HG02571 (cell line): ENCODE measurements at regions not wholly inside any gene's neighbourhood (a gene's known extent, or its start where the extent isn't known, plus 50 kb on each side); places are given as distances from the start of the nearest gene placed in this dataset.
"Not testable (repeated sequence)": the region's sequence is repeated elsewhere in the genome, so short reads cannot be mapped to it uniquely, and the experiment has no call there.

Experiments used
- ATAC-seq: cut with Tn5 transposase; IDR thresholded peaks from one replicate; pipeline ENCODE4 v1.9.1; 2021; ENCODE audit warnings: mild to moderate bottlenecking, moderate library complexity; ENCODE audit not compliant: unreplicated experiment

DNA sequence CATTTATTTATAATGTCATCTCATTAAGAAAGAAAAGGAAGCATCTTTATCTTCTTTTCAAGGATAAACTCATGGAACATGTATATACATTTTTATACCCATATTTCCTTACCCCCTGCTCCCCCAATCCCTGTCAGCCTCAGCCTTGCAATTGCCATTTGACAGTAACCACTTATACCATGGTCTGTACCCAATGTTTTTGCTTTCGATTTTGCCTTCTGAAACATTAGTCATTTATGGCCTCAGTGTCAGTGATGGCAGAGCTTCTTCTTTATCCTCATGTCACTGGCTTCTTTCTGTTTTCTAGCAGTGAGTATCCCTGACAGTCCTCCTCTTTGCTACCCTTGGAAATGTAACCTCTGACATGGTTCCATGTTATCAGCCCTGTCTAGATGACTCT lies 228.4 kb downstream of the SPRY1 start:
- peak; percentile 86 for ATAC-seq

DNA sequence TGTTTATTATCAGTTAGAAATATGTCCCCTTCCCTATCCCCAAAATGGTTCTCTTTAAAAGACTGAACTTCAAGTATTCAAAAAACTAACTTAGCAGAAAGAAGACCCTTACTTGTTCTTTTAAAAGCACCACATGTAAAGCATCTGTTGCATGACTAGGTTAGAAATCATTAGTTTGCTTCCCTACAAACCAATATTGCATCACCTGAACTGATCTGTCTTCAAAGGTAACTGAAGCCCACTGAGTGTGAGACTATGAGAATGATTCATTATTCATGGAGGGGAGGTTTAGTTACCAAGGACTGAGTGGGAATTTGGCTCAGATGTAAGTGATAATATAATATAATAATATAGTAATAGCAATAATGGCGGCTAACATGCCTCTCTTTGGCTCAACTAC lies 231.7 kb downstream of the SPRY1 start:
- no peak for ATAC-seq

DNA sequence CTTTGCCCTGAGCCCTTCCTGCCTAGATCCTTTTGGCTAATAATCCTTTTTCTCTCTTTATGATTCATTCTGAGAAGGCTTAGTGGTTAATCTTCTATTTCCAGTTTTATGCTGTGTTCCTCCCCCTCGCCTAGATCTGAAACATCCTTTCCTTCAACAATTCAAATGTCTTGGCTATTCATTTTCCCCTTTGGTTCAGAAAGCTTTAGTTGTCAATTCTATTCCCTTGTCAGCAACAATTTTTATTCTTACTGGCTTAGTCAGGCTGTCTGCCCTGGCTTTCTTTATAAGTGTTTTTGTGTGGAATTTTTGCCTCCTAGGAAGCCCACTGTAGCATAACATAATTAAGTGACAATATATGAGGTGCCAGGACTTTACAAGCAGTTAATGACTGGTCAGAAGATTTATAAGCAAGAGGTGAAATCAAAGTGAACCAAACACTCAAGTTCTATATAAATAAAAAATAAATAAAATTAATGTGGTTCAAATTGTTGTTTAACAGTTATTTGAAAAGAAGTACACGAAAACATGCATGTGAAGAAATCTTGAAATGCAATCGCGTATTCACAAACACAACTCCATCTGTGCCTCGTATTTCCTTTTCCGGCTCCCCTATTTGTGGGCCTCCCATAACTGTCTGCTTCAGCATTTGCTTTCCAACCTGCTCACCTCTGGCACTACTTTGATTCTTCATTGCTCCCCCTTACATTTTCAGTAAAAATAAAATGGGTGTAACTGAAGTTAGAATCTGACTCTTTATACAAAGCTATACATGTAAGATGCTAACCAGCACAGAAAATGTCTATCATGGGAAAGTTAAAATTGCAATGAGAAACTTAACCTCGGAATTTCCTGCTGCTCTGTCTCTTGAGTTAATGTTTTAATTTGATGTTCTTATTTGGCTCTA lies 235.4 kb downstream of the SPRY1 start:
- ATAC-seq = no peak

DNA sequence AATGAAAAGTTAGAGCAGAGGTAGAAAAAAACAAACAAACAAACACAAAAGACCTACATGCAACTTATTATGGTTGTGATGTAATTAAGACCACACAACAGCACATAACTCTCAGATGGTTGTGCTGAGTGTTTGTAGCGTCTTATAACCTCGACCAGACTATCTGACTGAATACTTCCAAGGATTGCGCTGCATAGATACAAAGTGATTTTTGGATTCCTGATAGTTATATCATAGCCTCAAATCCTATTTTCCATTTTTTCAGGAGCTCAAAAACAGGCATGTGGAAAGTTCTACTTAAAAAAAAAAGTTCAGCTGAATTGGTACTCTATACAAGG lies 236.1 kb downstream of the SPRY1 start:
- ATAC-seq = no peak

DNA sequence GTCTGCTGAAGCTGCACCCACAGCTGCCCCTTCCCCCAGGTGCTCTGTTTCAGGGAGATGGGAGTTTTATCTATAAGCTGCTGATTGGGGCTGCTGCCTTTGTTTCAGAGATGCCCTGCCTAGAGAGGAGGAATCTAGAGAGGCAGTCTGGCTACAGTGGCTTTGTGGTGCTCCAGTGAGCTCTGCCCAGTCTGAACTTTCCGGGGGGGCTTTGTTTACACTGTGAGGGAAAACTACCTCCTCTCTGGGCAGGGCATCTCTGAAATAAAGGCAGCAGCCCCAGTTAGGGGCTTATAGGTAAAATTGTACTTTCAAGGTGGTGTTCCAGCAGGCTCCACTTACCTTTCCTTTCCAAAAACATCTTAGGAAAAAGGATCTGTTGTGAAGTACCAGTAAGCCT lies 242.2 kb downstream of the SPRY1 start:
- ATAC-seq = no peak

DNA sequence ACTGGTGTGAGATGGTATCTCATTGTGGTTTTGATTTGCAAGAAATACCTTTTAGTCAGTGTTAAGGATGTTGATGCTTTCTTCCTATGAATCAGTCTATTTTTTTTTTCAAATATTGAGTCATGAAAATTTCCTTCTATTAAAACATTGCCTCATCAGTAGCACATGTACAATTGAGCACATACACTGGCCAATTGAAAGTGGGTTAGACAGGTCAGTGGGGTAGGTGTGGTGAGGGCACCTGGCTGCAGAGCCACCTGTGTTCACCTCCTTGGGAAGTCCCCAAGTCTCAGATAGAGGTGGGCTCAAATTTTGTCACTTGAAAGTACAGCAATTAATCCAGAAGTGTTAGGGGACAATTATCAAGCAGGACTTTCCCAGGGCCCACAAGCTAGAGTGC lies 243.7 kb downstream of the SPRY1 start:
- no peak for ATAC-seq

DNA sequence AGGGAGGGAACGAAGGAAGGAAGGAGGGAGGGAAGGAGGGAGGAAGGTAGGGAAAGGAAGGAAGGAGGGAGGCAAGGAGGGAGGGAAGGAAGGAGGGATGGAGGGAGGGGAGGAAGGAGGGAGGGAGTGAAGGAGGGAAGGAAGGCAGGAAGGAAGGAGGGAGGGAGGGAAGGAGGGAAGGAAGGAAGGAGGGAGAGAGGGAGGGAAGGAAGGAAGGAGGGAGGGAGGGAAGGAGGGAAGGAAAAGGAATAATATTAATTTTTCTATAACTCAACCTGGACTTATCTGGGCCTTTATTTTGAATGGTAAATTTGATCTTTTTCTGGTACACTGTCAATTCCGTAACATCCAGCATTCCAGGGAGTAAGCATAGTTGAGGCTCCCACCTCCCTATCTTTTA lies 244.2 kb downstream of the SPRY1 start:
- no peak for ATAC-seq

DNA sequence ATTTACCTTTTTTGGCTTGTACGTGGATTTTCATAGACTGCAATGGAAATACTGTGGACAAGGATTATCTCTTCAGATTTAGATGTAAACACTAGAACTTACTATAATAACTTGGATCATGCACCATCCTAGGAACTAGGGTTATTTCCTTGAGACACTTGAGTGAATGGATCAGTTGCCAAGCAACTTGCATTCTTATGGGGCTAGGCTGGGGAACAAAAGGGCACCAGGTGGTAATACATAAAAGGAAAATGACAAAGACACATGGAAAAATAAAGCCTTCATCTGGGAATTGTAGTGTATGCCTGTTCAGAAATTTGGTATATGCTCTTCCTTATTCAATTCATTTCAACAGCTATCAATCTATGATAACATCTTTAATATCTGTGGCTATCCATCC lies 247.1 kb downstream of the SPRY1 start:
- no peak for ATAC-seq

DNA sequence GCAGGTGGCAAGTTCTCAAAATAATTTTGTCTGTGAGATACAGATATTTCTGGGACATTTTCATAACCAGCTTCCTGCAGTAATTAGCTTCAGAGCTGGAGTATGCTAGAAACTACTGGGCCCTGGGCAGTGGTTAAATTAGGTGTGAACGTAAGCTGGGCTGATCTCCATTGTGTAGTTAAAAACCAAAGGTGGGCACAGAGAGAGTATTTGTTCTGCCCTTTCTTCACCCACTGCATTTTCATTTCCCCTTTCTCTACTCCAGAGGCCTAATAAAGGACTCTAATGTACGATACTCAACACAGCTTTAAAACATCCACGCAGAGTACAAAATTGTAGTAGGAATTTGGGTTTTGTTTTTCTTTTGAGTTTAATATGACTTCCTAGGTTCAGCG lies 252.7 kb downstream of the SPRY1 start:
- ATAC-seq = peak; percentile 87

DNA sequence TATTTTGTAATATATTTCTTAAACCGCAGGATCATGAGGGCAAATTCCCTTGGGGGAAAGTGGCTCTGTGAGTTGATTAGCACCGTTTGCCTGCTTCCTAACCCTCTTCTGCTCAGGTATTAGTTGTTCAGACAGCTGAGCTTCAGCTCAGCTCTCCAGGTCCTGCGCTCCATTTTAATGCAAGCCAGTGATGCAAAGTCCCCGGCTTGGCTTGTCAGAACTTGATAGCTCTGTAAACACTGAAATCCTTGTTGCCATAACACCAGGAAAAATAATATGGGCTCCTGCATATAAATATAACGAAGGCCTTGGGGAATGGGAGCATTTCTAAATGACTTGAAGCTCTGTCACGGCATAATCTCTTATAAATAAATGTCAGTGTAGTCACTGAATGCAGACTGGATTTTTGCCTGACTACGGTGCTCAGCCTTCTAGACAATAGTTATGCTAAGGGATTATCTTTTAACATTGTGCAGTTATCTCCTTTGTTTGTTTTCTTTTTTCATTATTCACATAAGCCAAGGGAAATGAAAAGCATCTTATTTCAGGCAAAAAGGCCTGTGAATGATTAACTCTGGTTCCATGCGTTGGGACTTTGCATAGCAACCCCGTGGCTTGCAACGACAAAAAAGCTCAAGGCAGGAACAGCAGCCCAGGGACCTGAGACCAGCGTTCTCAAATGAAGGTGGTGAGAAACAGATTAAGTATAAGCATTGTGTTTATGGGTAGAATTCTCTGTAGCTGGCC lies 253.2 kb downstream of the SPRY1 start:
- ATAC-seq = peak; percentile 25

DNA sequence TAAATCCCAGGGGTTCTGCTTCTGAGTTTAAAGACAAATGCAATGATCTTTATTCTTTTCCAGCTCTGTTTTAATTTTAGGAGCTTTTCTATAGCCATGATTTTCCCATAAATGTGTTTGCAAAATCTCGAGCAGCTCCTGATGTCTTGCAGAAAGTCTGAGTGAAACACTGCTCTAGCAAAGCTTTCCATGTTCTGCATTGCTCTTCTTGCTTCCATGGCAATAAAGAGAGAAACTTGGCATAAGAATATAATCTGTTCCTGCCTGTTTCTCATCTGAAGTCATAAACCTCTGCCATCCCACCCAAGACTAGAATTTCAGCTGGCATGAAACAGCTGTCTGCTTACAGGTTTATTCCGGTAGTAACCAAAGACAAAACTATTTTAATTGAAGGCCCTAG lies 254.5 kb downstream of the SPRY1 start:
- no peak for ATAC-seq

DNA sequence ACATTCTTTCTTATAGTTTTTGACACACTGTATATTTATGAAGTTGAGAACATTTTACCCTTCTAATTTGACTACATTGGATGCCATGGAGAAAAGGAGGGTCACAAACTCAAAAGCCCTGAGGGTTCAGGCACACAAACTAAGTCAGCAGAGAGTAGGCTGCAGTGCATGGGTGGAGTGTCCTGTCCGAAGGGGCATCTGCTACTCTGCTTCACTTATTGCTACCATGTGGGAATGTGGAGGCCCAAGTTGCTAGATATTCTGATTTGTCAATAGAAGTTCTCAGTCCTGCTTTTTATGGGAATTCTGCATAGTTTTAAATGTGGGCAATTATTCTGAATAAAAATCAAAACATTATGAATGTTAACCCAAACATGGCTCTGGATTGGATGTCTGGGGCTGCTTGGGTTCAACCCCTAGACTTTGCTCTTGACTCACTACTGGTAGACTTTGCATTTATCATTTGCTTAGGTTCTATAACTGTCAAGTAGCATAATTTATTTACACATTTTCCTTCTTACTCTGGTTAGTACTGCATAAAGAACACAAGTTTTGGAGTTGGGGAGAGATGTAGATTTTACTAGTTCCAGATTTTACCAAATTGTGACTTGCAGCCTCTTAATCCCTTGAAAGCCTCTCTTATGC lies 255.1 kb downstream of the SPRY1 start:
- ATAC-seq = no peak

DNA sequence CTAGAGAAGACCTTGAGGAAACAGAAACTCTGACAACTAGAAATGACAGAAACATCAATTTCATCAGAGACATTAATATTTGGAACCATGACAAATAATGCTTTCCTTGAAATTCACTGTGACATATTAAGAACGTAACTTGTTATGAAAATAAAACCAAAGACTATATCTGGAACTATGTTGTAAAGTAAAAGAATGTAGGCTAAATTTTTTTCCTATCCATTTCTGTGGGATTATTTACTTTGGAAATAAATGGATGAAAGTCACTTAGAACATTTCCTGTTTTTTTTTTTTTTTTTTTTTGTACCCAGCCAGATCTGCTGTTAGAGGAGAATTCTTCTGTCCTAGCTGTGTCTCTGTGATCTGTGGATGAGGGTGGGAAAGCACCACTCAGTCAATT lies 255.9 kb downstream of the SPRY1 start:
- no peak for ATAC-seq

DNA sequence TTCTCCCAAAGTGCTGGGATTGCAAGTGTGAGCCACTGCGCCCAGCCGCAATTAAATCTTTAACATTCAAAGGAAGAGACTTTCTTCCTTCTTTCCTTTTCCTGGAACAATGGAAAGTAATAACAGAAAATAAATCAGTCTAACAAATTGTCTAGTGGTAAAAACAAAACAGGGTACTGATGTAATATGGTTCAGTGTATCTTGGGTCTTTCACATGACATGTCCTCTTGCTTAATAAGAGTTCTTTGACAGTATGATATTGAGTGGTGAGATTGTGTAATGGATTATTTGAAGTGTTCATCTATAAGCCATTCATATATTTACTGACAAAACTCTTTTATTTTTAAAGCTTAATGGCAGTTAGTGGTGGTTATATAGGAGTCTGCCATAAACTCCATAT lies 256.6 kb downstream of the SPRY1 start:
- ATAC-seq = no peak

DNA sequence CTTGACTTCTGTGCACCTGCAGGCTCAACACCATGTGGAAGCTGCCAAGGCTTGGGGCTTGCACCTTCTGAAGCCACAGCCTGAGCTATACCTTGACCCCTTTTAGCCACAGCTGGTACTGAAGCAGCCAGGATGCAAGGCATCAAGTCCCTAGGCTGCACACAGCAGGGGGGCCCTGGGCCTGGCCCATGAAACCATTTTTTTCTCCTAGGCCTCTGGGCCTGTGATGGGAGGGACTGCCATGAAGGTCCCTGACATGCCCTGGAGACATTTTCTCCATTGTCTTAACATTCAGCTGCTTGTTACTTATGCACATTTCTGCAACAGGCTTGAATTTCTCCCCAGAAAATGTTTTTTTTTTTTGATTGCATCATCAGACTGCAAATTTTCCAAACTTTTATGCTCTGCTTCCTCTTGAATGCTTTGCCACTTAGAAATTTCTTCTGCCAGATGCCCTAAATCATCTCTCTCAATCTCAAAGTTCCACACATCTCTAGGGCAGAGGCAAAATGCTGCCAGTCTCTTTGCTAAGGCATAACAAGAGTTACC lies 260.2 kb downstream of the SPRY1 start:
- ATAC-seq = not testable (repeated sequence)

DNA sequence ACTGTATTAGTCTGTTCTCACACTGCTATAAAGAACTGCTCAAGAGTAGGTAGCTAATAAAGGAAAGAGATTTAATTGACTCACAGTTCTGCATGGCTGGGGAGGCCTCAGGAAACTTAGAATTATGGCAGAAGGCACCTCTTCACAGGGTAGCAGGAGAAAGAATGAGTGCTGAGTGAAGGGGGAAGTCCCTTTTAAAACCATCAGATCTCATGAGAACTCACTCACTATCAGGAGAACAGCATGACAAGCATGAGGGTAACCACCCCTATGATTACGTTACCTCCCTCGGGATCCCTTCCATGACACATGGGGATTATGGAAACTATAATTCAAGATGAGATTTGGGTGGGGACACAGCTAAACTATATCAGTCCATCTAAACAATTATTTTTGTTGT lies 261.0 kb downstream of the SPRY1 start:
- ATAC-seq = not testable (repeated sequence)

DNA sequence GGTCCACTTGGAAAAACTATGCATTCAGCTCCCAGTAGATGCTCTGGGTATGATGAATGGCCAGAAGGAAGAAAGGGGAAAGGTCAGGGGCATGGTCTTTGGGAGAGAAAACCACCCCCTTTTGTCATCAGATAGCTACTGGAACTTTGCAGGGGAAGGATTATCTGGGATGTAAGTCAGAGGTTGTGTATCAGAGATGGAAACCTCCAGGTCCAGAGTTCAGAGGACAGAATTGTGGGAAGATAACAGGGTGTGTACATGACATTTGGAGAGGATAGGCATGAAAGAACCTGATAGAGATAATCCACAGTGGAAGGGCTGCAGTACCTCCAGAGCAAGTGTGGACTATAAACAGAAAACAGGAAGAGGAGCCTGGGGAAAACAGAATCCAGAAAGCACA lies 262.7 kb downstream of the SPRY1 start:
- no peak for ATAC-seq

DNA sequence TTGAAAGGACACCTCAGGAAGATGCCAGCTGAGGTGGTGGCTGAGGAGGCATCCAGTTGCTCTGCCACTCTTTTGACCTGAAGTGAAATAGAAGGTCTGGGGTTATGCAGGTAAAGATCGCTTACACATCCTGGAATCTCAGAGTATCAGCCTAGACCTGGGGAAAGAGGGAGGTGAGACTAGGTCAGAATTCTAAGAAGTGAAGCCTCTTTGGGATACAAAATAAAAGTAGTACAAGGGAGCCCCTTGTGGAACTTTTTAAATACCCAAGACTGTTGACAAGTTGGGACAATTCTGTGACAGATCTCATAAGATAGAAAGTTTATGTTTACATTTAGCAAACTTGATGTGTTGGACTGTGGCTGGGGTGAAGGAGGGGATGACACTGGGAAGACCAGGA lies 263.1 kb downstream of the SPRY1 start:
- ATAC-seq = peak; percentile 57

DNA sequence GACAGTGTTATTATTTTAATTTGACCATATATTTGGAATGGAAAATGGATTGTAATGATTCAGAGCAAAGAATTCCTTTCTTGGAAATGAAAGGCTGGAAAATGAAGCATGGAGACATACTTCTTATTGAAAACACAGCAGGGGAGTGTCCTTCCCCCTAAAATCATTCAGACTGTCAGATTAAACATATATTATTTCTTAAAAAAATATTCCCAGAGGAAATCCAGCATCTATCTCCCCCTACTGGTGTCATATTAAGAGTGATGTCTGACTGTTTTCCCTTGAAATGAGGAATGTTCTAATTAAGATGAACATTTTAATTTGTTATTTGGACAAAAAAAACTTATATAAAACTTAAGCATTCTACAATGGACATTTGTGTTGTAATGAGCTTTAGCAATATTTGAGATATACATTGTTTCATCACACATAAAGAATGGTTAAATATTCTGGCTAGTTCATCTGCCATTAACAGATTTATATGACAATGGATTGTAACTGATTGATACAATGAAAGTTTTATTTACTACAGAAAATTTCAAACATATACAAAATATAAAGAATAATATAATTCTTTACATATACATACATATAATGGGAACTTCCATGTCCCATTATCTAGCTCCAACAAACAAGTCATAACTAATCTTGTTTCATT lies 264.6 kb downstream of the SPRY1 start:
- no peak for ATAC-seq

DNA sequence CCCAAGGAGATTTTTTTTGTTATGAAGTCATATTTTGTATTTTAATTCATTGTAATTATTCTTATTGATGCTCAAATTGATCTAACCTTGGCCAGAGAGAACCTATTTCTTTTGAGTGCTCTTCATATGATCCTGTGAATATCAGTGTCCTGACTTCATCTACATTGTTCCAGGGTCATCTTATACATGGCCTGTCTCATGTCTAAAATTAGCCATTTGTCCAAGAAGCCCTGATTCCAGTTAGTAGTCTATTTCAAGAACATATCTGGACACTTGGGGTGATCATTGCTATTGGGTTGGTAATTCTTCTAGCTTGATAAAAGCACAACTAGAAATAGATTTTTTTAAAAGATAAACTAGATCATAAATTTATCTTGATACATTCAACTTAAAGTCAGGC lies 266.2 kb downstream of the SPRY1 start:
- ATAC-seq = no peak

DNA sequence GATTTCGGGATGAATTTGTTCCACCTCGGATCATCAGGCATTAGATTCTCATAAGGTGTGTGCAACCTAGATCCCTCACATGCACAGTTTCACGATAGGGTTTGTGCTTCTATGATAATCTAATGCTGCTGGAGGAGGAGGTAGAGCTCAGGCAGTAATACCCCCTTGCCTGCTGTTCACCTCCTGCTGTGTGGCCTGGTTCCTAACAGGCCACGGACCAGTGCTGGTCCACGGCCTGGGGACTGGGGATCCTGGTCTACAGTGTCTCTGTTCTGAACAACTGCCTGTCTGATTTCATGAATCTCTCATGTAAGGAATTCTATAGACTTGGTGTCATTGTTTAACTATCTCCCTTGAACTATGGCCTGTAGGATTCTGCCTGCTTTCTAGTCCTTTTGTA lies 269.9 kb downstream of the SPRY1 start:
- ATAC-seq = no peak
